WI38 (cell line): ENCODE measurements at regions not wholly inside any gene's neighbourhood (a gene's known extent, or its start where the extent isn't known, plus 50 kb on each side); places are given as distances from the start of the nearest gene placed in this dataset.

Experiments used
- H3K4me3 ChIP-seq: 2 replicates; pipeline ENCODE4 v1.5.1; 2011; ENCODE audit warnings: low read depth, mild to moderate bottlenecking, control low read depth, low read length
- TF ChIP-seq, protein P1 (sequence below): IDR thresholded peaks from 2 replicates; pipeline ENCODE4 v1.5.1; 2012; ENCODE audit warnings: low read depth, mild to moderate bottlenecking, control low read depth, low read length

DNA sequence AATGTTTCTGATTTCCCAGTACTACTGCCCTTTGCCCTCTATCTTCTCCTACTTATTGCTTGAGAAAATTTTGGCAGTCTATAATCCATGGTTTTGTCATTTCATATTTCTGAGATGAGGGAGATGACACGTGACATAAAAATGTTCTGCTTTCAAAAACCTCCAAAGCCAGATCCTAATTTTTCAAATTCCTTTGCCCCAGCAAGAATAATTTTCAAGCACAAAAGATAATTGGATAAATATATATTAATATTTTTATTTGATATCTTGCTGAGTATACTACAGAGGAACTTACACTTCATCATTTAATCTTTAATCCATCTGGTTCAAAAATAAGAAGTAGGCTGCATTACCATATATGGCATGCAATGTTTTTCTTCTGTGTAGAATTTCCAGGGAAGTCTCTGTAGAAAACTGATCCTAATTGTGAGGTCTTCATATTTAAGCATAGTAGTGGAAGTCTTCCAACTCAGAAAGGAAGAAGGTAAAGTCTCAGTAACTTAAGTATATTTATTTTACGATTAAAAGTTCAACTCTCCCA is 1738.8 kb downstream of the EFNA5 start:
- TF ChIP-seq, protein P1, sequence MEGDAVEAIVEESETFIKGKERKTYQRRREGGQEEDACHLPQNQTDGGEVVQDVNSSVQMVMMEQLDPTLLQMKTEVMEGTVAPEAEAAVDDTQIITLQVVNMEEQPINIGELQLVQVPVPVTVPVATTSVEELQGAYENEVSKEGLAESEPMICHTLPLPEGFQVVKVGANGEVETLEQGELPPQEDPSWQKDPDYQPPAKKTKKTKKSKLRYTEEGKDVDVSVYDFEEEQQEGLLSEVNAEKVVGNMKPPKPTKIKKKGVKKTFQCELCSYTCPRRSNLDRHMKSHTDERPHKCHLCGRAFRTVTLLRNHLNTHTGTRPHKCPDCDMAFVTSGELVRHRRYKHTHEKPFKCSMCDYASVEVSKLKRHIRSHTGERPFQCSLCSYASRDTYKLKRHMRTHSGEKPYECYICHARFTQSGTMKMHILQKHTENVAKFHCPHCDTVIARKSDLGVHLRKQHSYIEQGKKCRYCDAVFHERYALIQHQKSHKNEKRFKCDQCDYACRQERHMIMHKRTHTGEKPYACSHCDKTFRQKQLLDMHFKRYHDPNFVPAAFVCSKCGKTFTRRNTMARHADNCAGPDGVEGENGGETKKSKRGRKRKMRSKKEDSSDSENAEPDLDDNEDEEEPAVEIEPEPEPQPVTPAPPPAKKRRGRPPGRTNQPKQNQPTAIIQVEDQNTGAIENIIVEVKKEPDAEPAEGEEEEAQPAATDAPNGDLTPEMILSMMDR: no peak
- H3K4me3 ChIP-seq: no peak overlapping the region

GRCh38 chr5:105929858-105930257 is 1740.9 kb downstream of the EFNA5 start:
- TF ChIP-seq, protein P1: no peak
- H3K4me3 ChIP-seq: no peak overlapping the region

- no peak overlapping the region for H3K4me3 ChIP-seq
- TF ChIP-seq, protein P1: no peak
These were observed 1746.4 kb downstream of the EFNA5 start for GRCh38 chr5:105924366-105924765.

- TF ChIP-seq, protein P1: no peak
These were observed 1748.2 kb downstream of the EFNA5 start for GRCh38 chr5:105922574-105922973.

GRCh38 chr5:105922080-105922479 is 1748.7 kb downstream of the EFNA5 start:
- no peak overlapping the region for H3K4me3 ChIP-seq
- TF ChIP-seq, protein P1: no peak

More at GRCh38 chr5:105922574-105922973, 1748.2 kb downstream of the EFNA5 start:
- H3K4me3 ChIP-seq: no peak overlapping the region

DNA sequence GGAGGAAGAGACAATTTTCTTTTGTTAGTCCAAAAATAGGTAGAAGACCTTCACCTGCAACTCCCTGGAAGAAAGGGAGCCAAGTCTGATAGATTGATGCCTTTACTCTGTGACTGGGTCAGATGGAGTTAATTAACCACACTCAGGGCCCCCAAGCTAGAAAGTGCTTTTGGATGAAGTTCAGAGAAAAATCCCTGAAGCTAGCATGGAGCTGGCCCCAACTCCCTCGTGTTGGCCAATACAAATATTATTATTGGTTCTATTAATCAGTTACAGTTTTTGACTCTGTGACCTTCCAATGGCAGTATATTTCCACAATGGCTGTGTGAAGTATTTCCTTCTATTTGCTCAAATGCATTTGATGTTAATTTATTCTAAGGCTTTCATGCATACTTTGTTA is 1753.5 kb downstream of the EFNA5 start:
- TF ChIP-seq, protein P1: no peak
- no peak overlapping the region for H3K4me3 ChIP-seq

GRCh38 chr5:105907016-105907415 is 1763.7 kb downstream of the EFNA5 start:
- TF ChIP-seq, protein P1: no peak

More at GRCh38 chr5:105907016-105907415, 1763.7 kb downstream of the EFNA5 start:
- no peak overlapping the region for H3K4me3 ChIP-seq
